Left renal cortex interstitium (tissue), 4 donors: ENCODE measurements at regions not wholly inside any gene's neighbourhood (a gene's known extent, or its start where the extent isn't known, plus 50 kb on each side); places are given as distances from the start of the nearest gene placed in this dataset.

Experiments used
- DNase-seq, 4 donors: peaks; one replicate each; pipeline ENCODE4 v3.0.0-alpha.2; 2013; ENCODE audit warnings: low read depth in 4 of 4, low spot score in 2 of 4, missing footprints in 1 of 4

DNA sequence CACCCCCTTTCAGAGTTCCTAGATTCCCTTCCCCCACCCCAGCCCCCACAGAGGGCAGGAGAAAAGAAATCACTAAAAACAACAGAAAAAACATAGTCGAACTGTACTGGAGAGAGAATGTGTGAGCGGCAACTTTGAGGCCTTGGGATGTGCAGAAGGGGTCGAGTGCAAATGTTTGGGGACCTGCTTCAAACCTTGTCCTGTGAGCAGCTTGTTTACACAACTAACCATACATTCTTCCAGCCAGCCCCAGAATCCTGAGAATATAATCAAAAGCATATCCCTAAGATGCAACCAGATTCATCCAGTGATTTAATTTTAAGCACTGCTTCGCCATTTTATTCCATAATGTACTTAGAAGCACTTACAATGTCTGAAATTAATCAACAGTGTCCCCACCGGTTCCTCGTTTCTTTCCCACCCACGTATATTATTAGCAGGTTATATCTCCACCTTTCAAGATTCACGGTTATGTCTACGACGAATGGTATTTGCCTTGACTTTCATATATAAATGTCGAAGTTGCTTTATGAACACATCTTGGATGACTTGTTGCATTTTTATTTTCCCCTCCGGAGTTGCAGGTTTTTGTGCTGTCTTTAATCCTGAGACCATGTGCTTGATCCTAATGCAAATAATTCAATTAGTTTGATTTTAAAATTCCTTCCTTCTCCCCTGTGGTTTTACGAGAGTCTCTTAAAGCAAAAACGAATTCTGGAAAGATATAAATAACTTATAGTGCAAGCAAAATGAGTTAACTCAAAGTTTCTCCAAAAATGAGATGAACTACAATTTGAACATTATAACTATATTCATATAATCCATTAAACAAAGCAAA, 107.6 kb downstream of the ZIC5 start:
- DNase-seq = no peak

GRCh38 chr13:99862244-99862643, 109.3 kb downstream of the ZIC5 start:
- no peak for DNase-seq

DNA sequence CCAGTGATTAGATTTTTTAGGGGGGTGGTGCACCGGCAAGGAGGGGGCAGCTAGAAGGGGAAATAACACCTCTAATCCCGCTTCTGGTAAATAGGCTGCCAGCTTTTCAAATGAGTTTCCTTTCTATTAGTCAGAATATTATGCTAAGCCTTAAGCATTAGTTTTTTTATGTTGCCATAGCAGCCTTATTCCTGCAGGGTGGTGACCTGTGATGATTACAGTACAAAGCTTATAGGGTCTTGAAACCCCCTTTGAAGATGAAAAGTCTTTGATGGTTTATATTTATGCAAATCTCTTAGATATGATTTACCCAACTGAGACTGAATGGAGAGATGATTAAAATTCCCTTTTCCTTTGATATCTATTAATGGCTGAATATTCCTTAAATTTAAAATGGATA, 109.8 kb downstream of the ZIC5 start:
- DNase-seq = no peak

- no peak for DNase-seq
These were observed 110.8 kb downstream of the ZIC5 start for GRCh38 chr13:99860745-99861144.

DNA sequence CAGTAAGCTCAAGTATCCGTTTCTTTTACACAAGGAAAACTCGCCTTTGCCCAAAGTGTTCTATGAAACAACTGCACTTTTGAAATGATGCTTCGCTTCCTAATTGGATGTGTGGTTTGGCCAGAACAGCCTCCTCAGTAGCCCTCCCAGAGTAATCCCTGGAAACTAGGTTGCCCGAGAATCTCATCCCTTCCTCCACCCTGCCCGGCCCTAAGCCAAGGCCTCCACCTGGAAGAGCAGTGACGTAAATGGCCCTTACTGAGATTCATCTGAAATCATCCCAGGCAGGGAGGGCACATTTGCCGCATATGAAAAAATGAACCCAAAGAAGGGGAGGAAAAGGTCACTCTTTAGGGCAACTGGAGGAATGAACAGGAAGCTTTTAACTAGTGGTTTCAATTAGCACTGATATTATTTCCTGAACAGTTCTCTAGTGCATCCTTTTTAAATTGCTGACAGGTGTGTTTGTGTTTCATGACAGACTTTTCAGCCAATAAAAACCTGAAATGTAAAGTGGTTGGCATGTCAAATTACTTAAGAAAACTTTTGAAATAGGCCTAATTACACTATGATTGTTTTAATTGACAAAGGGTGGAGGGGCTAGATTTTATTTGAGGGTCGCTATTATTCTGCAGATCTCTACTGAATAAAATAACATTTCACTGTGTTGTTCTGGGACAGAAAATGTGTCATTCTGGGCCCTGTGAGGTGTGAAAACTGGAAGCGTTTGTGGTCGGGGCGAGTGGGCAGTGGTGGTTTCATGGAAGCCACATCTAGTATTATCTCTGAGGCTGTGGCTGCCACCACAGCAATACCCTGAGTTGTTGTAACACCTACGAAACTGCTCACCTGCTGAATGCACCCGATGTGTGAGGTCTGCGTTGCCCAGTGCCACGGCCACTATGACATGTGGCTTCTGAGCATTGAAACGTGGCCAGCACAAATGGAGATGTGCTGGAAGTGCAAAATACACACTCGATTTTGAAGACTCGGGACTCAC, 112.1 kb downstream of the ZIC5 start:
- DNase-seq = no peak

- no peak for DNase-seq
These were observed 113.8 kb downstream of the ZIC5 start for GRCh38 chr13:99857738-99858137.

DNA sequence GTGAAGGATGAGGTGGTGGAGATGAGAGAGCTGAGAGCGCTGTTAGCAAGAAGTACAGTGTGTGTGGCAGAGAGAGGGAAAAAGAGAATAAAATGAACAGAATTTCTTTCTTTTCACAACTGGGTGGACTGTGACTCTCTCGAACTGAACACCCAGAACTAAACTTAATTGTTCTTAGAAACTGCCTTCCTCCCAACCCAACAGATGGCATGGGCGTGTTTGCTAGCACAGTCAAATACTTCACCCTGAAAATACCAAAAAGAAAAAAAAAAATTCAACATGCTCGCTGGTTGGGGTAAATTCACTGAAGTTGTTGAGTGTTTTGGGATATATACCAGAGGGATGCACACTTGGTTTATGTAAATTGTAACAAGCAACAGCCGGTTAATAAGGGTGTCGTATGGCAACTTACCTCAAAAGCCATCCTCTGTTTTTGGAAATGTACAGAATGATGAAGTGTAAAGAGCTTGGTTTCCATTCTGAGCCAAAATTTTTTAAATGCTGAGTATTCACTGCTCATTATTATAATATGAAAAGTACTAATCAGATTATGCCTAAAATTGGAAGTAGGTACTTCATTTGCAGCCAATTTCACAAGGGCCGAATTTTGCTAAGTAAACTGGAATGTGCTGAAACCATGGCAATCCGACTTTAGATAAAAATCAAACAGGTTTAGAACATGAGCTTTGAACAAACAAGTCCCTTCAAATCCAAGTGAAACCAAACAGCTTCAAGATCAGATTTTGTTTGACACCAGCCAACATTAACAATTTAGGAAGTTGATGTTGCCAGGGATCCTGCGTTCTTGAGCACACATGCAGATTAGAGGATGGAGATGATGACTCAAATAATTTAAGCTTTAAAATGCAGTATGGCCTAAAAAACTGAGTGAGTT, 115.8 kb downstream of the ZIC5 start:
- no peak for DNase-seq

DNA sequence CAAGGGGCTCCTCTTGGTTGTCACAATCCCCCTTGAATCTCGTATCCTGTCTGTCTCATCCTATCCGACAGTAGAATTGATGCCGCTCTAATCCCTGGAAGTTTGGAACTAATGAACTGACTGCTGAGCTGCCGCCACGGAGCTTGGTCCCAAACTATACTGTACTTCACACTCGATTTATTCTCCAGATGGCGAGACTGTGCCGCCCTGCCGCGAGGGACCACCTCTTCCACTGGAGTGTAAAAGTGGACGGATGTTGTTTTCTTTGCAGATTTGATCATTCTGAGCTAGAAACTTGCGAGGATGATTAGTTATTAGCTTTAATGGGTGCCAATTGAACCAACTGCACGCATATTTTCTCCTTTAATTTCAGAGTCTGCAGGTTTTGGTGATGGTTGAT, 117.2 kb downstream of the ZIC5 start:
- DNase-seq = no peak

- no peak for DNase-seq
These were observed 124.2 kb downstream of the ZIC5 start for GRCh38 chr13:99847318-99847750.

DNA sequence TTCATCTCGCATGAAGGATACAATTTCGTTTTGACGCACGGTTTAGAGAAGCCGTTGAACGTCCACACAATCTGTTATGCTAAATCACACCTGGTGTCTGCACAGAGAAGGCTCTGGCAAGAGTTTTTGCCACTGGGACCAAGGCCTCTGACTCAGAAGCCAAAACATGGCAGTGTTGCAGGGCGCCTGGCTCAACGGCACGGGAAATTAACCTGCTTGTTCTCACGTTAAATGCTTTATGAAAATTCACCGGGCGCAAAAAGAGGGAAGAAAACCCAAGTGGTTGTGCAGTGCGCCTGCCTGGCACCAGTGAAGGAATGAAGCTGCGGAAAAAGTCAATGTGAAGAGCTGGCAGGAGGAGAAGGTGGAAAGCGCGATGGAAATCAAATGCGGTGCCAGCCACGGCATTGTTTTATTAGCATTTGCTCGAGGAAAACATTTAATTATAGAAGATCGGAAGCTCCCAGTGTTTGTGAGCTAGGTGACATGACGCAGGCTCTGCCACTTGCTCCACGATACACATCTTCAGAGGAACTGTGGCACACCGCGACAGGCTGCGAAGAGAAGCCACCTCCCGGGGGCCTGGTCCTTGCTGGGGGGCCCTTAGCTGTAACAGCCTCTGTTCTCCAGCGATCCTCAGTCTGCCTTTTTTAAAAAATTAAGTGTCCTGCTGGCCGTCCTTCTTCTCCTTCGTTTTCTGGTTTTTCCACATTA, 126.2 kb downstream of the ZIC5 start:
- no peak for DNase-seq

DNA sequence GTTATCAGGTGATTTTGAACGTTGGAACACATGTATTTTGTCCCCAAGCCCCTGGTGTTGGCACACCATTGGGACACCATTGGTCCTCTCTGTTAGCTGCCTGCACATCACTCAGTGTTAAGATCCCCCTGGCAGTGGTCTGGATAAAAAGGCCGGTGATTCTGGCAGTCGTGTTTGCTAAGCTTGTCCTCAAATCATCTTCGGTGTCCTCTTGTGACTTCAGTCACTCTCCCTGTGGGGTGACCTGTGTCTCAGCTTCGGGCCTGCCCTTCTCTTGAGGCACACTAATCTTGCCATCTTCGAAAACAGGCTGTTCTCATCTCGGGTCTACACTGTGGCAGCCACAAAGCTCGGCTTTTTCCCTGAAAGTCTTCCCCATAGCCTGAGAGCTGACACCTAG, 127.1 kb downstream of the ZIC5 start:
- DNase-seq = no peak

DNA sequence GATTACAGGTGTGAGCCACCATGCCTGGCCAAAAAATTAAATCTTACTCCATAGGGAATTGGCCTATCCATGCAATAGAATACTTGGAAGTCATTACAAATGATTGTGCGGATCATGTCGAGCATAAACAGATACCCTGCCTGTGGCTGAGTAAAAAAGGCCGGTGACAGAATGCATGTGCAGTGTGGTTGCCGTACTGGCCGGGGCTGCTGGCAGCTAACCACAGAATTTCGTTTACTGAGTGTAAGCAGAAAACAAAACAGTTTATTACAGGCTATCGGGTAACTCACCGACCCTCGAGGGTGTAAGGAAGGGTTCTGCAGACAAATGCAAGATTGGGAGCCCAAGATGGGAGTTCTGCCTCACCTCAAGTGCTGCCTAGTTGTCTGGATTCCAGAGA, 127.7 kb downstream of the ZIC5 start:
- no peak for DNase-seq

DNA sequence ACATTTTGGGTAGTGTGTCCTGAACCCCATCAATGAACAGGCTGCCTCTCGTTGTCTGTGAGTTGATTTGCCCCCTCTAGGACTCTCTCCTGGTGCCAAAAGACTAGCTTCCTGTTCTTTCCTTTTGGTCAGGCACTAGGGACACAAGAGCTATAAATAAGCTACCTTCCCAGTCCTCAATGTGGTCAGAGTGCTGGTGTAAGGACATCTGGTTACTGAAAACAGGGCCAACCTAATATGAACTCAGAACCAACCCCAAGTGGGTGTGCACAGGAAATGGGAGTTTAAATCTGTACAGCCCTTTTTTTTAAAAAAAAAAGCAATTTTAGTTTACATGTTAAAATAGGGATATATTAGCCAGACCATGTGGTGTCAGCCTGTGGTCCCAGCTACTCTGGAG, 129.2 kb downstream of the ZIC5 start:
- no peak for DNase-seq

DNA sequence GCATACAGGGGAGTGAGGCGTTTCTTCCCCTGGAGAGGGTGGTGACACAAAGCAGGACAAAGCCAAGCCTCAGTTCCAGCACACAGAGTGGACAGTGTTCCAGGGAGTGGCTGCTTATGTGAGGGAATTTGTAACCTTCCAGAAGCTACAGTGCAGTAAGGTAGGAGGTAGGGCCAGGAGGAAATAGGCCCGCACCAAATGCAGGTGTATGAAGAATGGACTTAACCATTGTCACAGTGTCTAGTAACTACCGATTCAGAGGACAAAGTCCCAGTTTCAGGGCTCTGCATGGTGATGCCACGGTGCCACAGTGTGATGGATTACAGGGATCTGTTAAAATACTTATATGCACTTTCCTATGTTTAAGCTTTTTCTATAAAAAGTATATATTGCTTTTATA, 135.3 kb downstream of the ZIC5 start:
- DNase-seq = no peak

DNA sequence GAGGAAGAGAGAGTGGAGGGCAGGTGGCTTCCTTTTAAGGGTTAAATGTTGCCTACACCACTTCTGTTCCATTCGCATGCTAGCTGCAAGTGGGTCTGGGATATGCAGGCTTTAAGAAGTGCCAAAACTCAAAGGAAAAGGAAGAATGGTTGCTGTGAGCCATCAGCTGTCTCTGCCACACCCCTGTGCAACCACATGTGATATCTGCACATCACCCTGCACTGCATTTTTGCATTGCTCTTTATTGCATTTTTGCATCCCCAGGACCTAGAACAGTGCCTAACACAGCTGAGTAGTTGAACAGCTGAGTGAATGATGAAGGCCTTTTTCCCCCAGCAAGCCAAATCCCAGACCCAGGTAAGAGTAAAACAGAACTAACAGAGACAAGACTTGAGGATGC, 136.1 kb downstream of the ZIC5 start:
- no peak for DNase-seq

GRCh38 chr13:99834246-99834645, 137.3 kb downstream of the ZIC5 start:
- DNase-seq = no peak

DNA sequence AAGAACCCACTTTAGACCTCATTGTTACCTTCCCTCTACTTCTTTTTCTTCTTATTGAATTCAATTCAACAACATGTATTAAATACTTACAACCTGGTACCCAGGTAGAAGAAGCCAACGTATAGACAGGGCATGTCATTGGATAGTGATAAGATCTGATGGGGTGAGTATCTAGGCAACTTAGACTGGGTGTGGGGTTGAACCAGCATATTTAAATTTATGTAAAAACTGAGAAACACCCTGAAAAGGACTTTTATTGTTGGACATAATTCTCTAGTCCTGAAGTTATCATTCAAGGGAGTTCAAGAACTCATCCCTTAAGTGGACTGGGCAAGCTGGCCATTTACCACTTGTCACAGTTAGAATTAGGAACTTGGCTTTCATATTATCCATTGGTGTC, 139.2 kb downstream of the ZIC5 start:
- no peak for DNase-seq

DNA sequence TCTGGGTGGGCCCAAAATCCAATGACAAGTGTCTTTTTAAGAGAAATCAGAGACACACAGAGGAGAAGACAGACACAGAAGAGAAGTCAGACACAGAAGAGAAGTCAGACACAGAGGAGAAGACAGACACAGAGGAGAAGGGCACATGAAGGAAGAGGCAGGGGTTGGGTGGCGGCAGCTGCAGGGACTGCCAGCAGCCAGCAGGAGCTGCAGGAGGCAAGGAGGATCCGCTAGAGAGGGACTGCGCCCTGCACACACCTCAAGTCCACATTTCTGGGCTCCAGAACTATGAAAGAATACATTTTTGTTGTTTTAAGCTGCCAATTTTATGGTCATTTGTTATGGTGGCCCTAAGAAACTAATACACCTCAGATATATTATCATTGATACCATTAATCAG, 140.6 kb downstream of the ZIC5 start:
- no peak for DNase-seq

DNA sequence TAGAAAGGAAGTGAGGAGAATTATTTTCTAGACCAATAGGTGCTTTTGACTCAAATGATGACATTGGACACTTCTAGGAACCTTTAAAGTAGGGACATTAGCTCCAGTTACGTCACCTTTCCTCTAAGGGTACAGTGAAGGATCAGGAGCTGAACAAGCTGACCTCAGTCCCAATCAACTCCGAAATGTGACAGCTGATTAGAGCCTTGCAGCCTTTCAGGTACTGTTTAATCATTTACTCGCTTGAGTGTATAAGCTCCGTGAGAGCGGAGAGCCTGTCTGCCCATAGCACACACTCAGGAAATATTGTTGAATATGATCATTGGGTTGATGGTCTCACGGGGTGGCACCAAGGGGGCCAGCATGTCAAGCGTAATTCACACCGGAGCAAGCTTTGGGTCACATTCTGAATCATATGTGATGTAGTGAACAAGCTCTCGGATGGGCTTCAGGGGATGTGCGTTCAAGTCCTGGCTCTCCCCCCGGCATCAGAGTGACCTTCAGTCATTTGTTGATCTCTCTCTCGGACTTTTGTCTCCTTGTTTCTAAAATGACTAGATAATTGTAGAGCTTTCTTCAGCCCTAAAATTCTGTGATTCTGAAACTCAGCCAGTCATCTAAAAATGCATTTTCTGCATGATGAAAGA, 141.9 kb downstream of the ZIC5 start:
- no peak for DNase-seq
